ENCODE measurements at regions not wholly inside any gene's neighbourhood (a gene's known extent, or its start where the extent isn't known, plus 50 kb on each side); places are given as distances from the start of the nearest gene placed in this dataset.

- Histone ChIP-seq H3K4me1 (ENCODE audit: control insufficient read depth, insufficient read depth, low read length, unreplicated experiment) (no peaks in the 10 kb centered on the region), H3K36me3 (ENCODE audit: insufficient read depth, low read length) (no peaks in the 10 kb centered on the region; the same call in 1 of the 2 replicates), H2AFZ (ENCODE audit: low read length, unreplicated experiment) (no peak overlapping the region), H3K27ac (ENCODE audit: low read depth, low read length) (no peak overlapping the region), H3K4me3 (ENCODE audit: low read depth, low read length) (no peak overlapping the region), H3K27me3 (ENCODE audit: insufficient read depth, low read length) (no peaks in the 10 kb centered on the region), H3K79me2 (ENCODE audit: control insufficient read depth, insufficient read depth, low read length, unreplicated experiment) (no peaks in the 10 kb centered on the region)
These were observed 56.4 kb upstream of the RBMS1 start for GRCh38 chr2:160550048-160550447.

- Histone ChIP-seq H3K27me3 (ENCODE audit: insufficient read depth, low read length) (no peaks in the 10 kb centered on the region), H3K36me3 (ENCODE audit: insufficient read depth, low read length) (no peaks in the 10 kb centered on the region; the same call in 1 of the 2 replicates), H3K27ac (ENCODE audit: low read depth, low read length) (no peak overlapping the region), H2AFZ (ENCODE audit: low read length, unreplicated experiment) (no peak overlapping the region), H3K79me2 (ENCODE audit: control insufficient read depth, insufficient read depth, low read length, unreplicated experiment) (no peaks in the 10 kb centered on the region), H3K4me3 (ENCODE audit: low read depth, low read length) (no peak overlapping the region), H3K4me1 (ENCODE audit: control insufficient read depth, insufficient read depth, low read length, unreplicated experiment) (no peaks in the 10 kb centered on the region)
These were observed 57.7 kb upstream of the RBMS1 start for GRCh38 chr2:160551259-160551658.

GRCh38 chr2:160555420-160556071 is 61.9 kb upstream of the RBMS1 start:
- Histone ChIP-seq H3K27me3 (ENCODE audit: insufficient read depth, low read length) (no peaks in the 10 kb centered on the region), H3K36me3 (ENCODE audit: insufficient read depth, low read length) (no peaks in the 10 kb centered on the region), H2AFZ (ENCODE audit: low read length, unreplicated experiment) (no peak overlapping the region), H3K4me1 (ENCODE audit: control insufficient read depth, insufficient read depth, low read length, unreplicated experiment) (no peaks in the 10 kb centered on the region), H3K4me3 (ENCODE audit: low read depth, low read length) (no peak overlapping the region), H3K27ac (ENCODE audit: low read depth, low read length) (no peak overlapping the region), H3K79me2 (ENCODE audit: control insufficient read depth, insufficient read depth, low read length, unreplicated experiment) (no peaks in the 10 kb centered on the region)

GRCh38 chr2:160557903-160558302 is 64.3 kb upstream of the RBMS1 start:
- Histone ChIP-seq H3K27ac (ENCODE audit: low read depth, low read length) (no peak overlapping the region), H2AFZ (ENCODE audit: low read length, unreplicated experiment) (no peak overlapping the region), H3K27me3 (ENCODE audit: insufficient read depth, low read length) (no peaks in the 10 kb centered on the region), H3K4me1 (ENCODE audit: control insufficient read depth, insufficient read depth, low read length, unreplicated experiment) (peaks cover 17% of the 10 kb centered on the region), H3K79me2 (ENCODE audit: control insufficient read depth, insufficient read depth, low read length, unreplicated experiment) (no peaks in the 10 kb centered on the region), H3K4me3 (ENCODE audit: low read depth, low read length) (no peak overlapping the region), H3K36me3 (ENCODE audit: insufficient read depth, low read length) (no peaks in the 10 kb centered on the region)

- H3K27ac ChIP-seq (ENCODE audit: low read depth, low read length) = no peak overlapping the region
- no peaks in the 10 kb centered on the region for H3K36me3 ChIP-seq (ENCODE audit: insufficient read depth, low read length)
- no peaks in the 10 kb centered on the region for H3K27me3 ChIP-seq (ENCODE audit: insufficient read depth, low read length)
- H3K4me3 ChIP-seq (ENCODE audit: low read depth, low read length) = no peak overlapping the region
- no peaks in the 10 kb centered on the region for H3K79me2 ChIP-seq (ENCODE audit: control insufficient read depth, insufficient read depth, low read length, unreplicated experiment)
- peaks cover 17% of the 10 kb centered on the region for H3K4me1 ChIP-seq (ENCODE audit: control insufficient read depth, insufficient read depth, low read length, unreplicated experiment)
- no peak overlapping the region for H2AFZ ChIP-seq (ENCODE audit: low read length, unreplicated experiment)
These were observed 64.9 kb upstream of the RBMS1 start for GRCh38 chr2:160558531-160558930.

- H3K27ac ChIP-seq (ENCODE audit: low read depth, low read length) = peak overlapping the region; percentile 17
These were observed 68.1 kb upstream of the RBMS1 start for GRCh38 chr2:160561551-160562295.

GRCh38 chr2:160562730-160563129 is 69.1 kb upstream of the RBMS1 start:
- Histone ChIP-seq H3K27me3 (ENCODE audit: insufficient read depth, low read length) (no peaks in the 10 kb centered on the region), H3K27ac (ENCODE audit: low read depth, low read length) (no peak overlapping the region), H3K4me3 (ENCODE audit: low read depth, low read length) (no peak overlapping the region), H3K79me2 (ENCODE audit: control insufficient read depth, insufficient read depth, low read length, unreplicated experiment) (no peaks in the 10 kb centered on the region), H2AFZ (ENCODE audit: low read length, unreplicated experiment) (no peak overlapping the region), H3K36me3 (ENCODE audit: insufficient read depth, low read length) (no peaks in the 10 kb centered on the region), H3K4me1 (ENCODE audit: control insufficient read depth, insufficient read depth, low read length, unreplicated experiment) (peaks cover 23% of the 10 kb centered on the region)

More at GRCh38 chr2:160561551-160562295, 68.1 kb upstream of the RBMS1 start:
- H3K27me3 ChIP-seq (ENCODE audit: insufficient read depth, low read length) = no peaks in the 10 kb centered on the region
- peak overlapping the region; percentile 62 for H2AFZ ChIP-seq (ENCODE audit: low read length, unreplicated experiment)
- peaks cover 23% of the 10 kb centered on the region for H3K4me1 ChIP-seq (ENCODE audit: control insufficient read depth, insufficient read depth, low read length, unreplicated experiment)
- H3K4me3 ChIP-seq (ENCODE audit: low read depth, low read length) = no peak overlapping the region
- no peaks in the 10 kb centered on the region for H3K79me2 ChIP-seq (ENCODE audit: control insufficient read depth, insufficient read depth, low read length, unreplicated experiment)
- no peaks in the 10 kb centered on the region for H3K36me3 ChIP-seq (ENCODE audit: insufficient read depth, low read length)

GRCh38 chr2:160564591-160564990 is 71.0 kb upstream of the RBMS1 start:
- no peak overlapping the region for H3K4me3 ChIP-seq (ENCODE audit: low read depth, low read length)
- H3K4me1 ChIP-seq (ENCODE audit: control insufficient read depth, insufficient read depth, low read length, unreplicated experiment) = peaks cover 23% of the 10 kb centered on the region
- no peaks in the 10 kb centered on the region for H3K36me3 ChIP-seq (ENCODE audit: insufficient read depth, low read length)
- H2AFZ ChIP-seq (ENCODE audit: low read length, unreplicated experiment) = no peak overlapping the region
- no peaks in the 10 kb centered on the region for H3K79me2 ChIP-seq (ENCODE audit: control insufficient read depth, insufficient read depth, low read length, unreplicated experiment)
- no peaks in the 10 kb centered on the region for H3K27me3 ChIP-seq (ENCODE audit: insufficient read depth, low read length)
- H3K27ac ChIP-seq (ENCODE audit: low read depth, low read length) = no peak overlapping the region

- Histone ChIP-seq H2AFZ (ENCODE audit: low read length, unreplicated experiment) (no peak overlapping the region), H3K36me3 (ENCODE audit: insufficient read depth, low read length) (no peaks in the 10 kb centered on the region), H3K27me3 (ENCODE audit: insufficient read depth, low read length) (no peaks in the 10 kb centered on the region), H3K79me2 (ENCODE audit: control insufficient read depth, insufficient read depth, low read length, unreplicated experiment) (no peaks in the 10 kb centered on the region), H3K4me1 (ENCODE audit: control insufficient read depth, insufficient read depth, low read length, unreplicated experiment) (peaks cover 23% of the 10 kb centered on the region), H3K4me3 (ENCODE audit: low read depth, low read length) (no peak overlapping the region), H3K27ac (ENCODE audit: low read depth, low read length) (no peak overlapping the region)
These were observed 71.7 kb upstream of the RBMS1 start for GRCh38 chr2:160565099-160565845.

- Histone ChIP-seq H3K4me1 (ENCODE audit: control insufficient read depth, insufficient read depth, low read length, unreplicated experiment) (peaks cover 18% of the 10 kb centered on the region), H3K36me3 (ENCODE audit: insufficient read depth, low read length) (no peaks in the 10 kb centered on the region), H2AFZ (ENCODE audit: low read length, unreplicated experiment) (no peak overlapping the region), H3K79me2 (ENCODE audit: control insufficient read depth, insufficient read depth, low read length, unreplicated experiment) (no peaks in the 10 kb centered on the region), H3K4me3 (ENCODE audit: low read depth, low read length) (no peak overlapping the region), H3K27ac (ENCODE audit: low read depth, low read length) (no peak overlapping the region), H3K27me3 (ENCODE audit: insufficient read depth, low read length) (no peaks in the 10 kb centered on the region)
These were observed 73.1 kb upstream of the RBMS1 start for GRCh38 chr2:160566717-160567116.

Measured in ACC112 (cell line).